Tibial nerve (tissue), 4 donors: ENCODE measurements at regions not wholly inside any gene's neighbourhood (a gene's known extent, or its start where the extent isn't known, plus 50 kb on each side); places are given as distances from the start of the nearest gene placed in this dataset.

Experiments used
- DNase-seq, 2 donors: peaks; one replicate each; pipeline ENCODE4 v3.0.0-alpha.2; 2019; ENCODE audit warnings: low spot score in 2 of 2
- H3K27ac ChIP-seq, 4 donors: fragments of 200-600 bp; sonication (generic) in 3 of 4; one replicate each; pipeline ENCODE4 v1.5.1; 2017 to 2019; ENCODE audit warnings: mild to moderate bottlenecking in 1 of 4
- H3K27me3 ChIP-seq, 2 donors: fragments of 200-600 bp; sonication (generic) in 1 of 2; one replicate each; pipeline versions ENCODE4 v1.5.1 to v1.6.0; 2017 to 2019
- H3K36me3 ChIP-seq, 3 donors: fragments of 200-600 bp; sonication (generic); one replicate each; pipeline ENCODE4 v1.5.1; 2018 to 2019
- H3K4me1 ChIP-seq, 4 donors: fragments of 200-600 bp; sonication (generic) in 3 of 4; one replicate each; pipeline ENCODE4 v1.5.1; 2017 to 2019
- H3K4me3 ChIP-seq, 4 donors: fragments of 200-600 bp; sonication (generic) in 3 of 4; one replicate each; pipeline ENCODE4 v1.5.1; 2017 to 2019; ENCODE audit warnings: mild to moderate bottlenecking in 1 of 4, moderate library complexity in 1 of 4
- H3K9me3 ChIP-seq, 4 donors: fragments of 200-600 bp; sonication (generic) in 3 of 4; one replicate each; pipeline ENCODE4 v1.5.1; 2017 to 2019
- EP300 ChIP-seq, 2 donors: sonication (generic); formaldehyde crosslinking; IDR thresholded peaks; one replicate each; pipeline ENCODE4 v1.6.1; 2017; ENCODE audit warnings: antibody characterized with exemption in 2 of 2, mild to moderate bottlenecking in 1 of 2
- POLR2A ChIP-seq, 2 donors: fragments of 450-650 bp; IDR thresholded peaks; one replicate each; pipeline ENCODE4 v1.6.1; 2017; ENCODE audit warnings: antibody characterized with exemption in 2 of 2, mild to moderate bottlenecking in 2 of 2, moderate library complexity in 2 of 2
- WGBS, 2 donors: methylation state at CpG; one replicate each; pipeline ENCODE4 v1.1.5; 2018; 5-methylcytosine and 5-hydroxymethylcytosine counted together
- TF ChIP-seq, protein P1 (sequence below), 5 experiments: fragments of 200-600 bp in 3 of 5; fragments of 450-650 bp in 2 of 5; sonication (generic) in 3 of 5; IDR thresholded peaks; one replicate each; pipeline ENCODE4 v1.5.1; 2016 to 2019; ENCODE audit warnings: antibody characterized with exemption in 5 of 5, mild to moderate bottlenecking in 3 of 5, moderate library complexity in 2 of 5

- no peaks in the 10 kb centered on the region for H3K4me1 ChIP-seq
- WGBS, 2 donors = 74 to 90% methylated on average over 3 of the region's 3 CpGs
- no peak for DNase-seq
- no peak overlapping the region for H3K4me3 ChIP-seq
- H3K27ac ChIP-seq = no peak overlapping the region
- H3K36me3 ChIP-seq = no peaks in the 10 kb centered on the region
- H3K27me3 ChIP-seq = no peaks in the 10 kb centered on the region
- H3K9me3 ChIP-seq = peaks cover 0 to 6% (median 0%) of the 10 kb centered on the region in 4 donors
- TF ChIP-seq POLR2A (IDR thresholded peaks at IDR 0.05) (no peak), EP300 (IDR thresholded peaks at IDR 0.05) (no peak)
- TF ChIP-seq, protein P1, sequence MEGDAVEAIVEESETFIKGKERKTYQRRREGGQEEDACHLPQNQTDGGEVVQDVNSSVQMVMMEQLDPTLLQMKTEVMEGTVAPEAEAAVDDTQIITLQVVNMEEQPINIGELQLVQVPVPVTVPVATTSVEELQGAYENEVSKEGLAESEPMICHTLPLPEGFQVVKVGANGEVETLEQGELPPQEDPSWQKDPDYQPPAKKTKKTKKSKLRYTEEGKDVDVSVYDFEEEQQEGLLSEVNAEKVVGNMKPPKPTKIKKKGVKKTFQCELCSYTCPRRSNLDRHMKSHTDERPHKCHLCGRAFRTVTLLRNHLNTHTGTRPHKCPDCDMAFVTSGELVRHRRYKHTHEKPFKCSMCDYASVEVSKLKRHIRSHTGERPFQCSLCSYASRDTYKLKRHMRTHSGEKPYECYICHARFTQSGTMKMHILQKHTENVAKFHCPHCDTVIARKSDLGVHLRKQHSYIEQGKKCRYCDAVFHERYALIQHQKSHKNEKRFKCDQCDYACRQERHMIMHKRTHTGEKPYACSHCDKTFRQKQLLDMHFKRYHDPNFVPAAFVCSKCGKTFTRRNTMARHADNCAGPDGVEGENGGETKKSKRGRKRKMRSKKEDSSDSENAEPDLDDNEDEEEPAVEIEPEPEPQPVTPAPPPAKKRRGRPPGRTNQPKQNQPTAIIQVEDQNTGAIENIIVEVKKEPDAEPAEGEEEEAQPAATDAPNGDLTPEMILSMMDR (IDR thresholded peaks at IDR 0.05) = no peak
These were observed 375.2 kb downstream of the AACS start for GRCh38 chr12:125440399-125440798.

GRCh38 chr12:125443341-125443740, 378.1 kb downstream of the AACS start:
- no peaks in the 10 kb centered on the region for H3K4me1 ChIP-seq
- H3K27me3 ChIP-seq = no peaks in the 10 kb centered on the region
- H3K36me3 ChIP-seq = no peaks in the 10 kb centered on the region
- no peak overlapping the region for H3K4me3 ChIP-seq
- WGBS, 2 donors = 16 to 28% methylated on average over 1 of the region's 1 CpG
- DNase-seq = no peak
- H3K27ac ChIP-seq = no peak overlapping the region
- H3K9me3 ChIP-seq = peaks cover 0 to 17% (median 0%) of the 10 kb centered on the region in 4 donors
- TF ChIP-seq, protein P1 (IDR thresholded peaks at IDR 0.05) = no peak
- no peak for TF ChIP-seq EP300 (IDR thresholded peaks at IDR 0.05)
- no peak for TF ChIP-seq POLR2A (IDR thresholded peaks at IDR 0.05)

GRCh38 chr12:125451408-125451807, 386.2 kb downstream of the AACS start:
- H3K9me3 ChIP-seq = peaks cover 0 to 31% (median 0%) of the 10 kb centered on the region in 4 donors
- no peak overlapping the region for H3K27ac ChIP-seq
- no peaks in the 10 kb centered on the region for H3K27me3 ChIP-seq
- TF ChIP-seq POLR2A (IDR thresholded peaks at IDR 0.05) = no peak
- TF ChIP-seq, protein P1 (IDR thresholded peaks at IDR 0.05) = no peak
- no peak for TF ChIP-seq EP300 (IDR thresholded peaks at IDR 0.05)
- H3K4me1 ChIP-seq = no peaks in the 10 kb centered on the region
- DNase-seq = no peak
- WGBS, 2 donors = 61 to 65% methylated on average over 2 of the region's 2 CpGs
- no peak overlapping the region for H3K4me3 ChIP-seq
- no peaks in the 10 kb centered on the region for H3K36me3 ChIP-seq

DNA sequence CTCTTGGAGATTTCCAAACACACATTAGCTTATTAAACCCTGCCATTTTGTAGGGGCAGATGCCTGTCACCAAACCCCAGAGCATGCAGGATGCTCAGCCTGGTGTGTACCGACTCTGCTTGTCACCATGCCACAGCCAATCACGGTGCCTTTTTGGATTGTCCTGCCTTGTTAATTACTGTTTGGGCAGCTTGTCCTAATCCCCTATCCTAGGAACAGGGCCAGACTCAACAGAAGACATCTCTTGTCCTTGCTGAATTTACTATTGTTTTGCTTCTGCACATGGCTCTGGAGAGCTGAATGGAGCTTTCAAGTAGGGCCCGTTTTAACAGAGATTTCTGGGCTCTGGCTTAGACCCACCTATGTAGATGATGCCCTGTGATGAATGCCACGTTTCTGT, 388.5 kb downstream of the AACS start:
- no peak overlapping the region for H3K27ac ChIP-seq
- no peaks in the 10 kb centered on the region for H3K36me3 ChIP-seq
- TF ChIP-seq EP300 (IDR thresholded peaks at IDR 0.05) (no peak), POLR2A (IDR thresholded peaks at IDR 0.05) (no peak)
- TF ChIP-seq, protein P1 (IDR thresholded peaks at IDR 0.05) = no peak
- 31% methylated on average over 4 of the region's 4 CpGs for WGBS, 2 donors
- peaks cover 0 to 22% (median 0%) of the 10 kb centered on the region in 4 donors for H3K9me3 ChIP-seq
- H3K4me1 ChIP-seq = no peaks in the 10 kb centered on the region
- no peaks in the 10 kb centered on the region for H3K27me3 ChIP-seq
- H3K4me3 ChIP-seq = no peak overlapping the region
- DNase-seq = no peak

DNA sequence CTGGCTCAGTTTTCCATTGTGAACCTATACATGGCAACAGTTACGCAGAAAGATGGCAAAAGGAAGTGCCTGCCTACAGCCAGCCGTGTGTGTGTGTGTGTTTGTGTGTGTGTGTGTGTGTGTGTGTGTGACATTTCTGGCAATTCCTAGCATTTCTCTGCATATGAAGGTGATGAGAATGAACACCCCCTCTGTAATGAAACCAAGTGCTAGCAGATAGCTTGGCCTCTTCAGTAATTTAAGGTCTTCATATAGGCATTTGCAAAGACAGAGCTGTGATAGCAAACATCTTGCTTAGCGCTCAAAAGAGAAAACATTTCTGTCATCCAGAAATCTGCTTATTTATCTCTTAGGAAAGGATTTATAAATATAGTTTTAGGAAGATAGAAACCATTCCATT, 389.1 kb downstream of the AACS start:
- no peak overlapping the region for H3K4me3 ChIP-seq
- H3K27me3 ChIP-seq = no peaks in the 10 kb centered on the region
- H3K9me3 ChIP-seq = peaks cover 0 to 19% (median 0%) of the 10 kb centered on the region in 4 donors
- no peak for DNase-seq
- no peaks in the 10 kb centered on the region for H3K4me1 ChIP-seq
- TF ChIP-seq, protein P1 (IDR thresholded peaks at IDR 0.05) = no peak
- TF ChIP-seq POLR2A (IDR thresholded peaks at IDR 0.05) (no peak), EP300 (IDR thresholded peaks at IDR 0.05) (no peak)
- no peaks in the 10 kb centered on the region for H3K36me3 ChIP-seq
- no peak overlapping the region for H3K27ac ChIP-seq
- WGBS, 2 donors = 59 to 64% methylated on average over 3 of the region's 3 CpGs
